ENCODE measurements at regions not wholly inside any gene's neighbourhood (a gene's known extent, or its start where the extent isn't known, plus 50 kb on each side); places are given as distances from the start of the nearest gene placed in this dataset.

DNA sequence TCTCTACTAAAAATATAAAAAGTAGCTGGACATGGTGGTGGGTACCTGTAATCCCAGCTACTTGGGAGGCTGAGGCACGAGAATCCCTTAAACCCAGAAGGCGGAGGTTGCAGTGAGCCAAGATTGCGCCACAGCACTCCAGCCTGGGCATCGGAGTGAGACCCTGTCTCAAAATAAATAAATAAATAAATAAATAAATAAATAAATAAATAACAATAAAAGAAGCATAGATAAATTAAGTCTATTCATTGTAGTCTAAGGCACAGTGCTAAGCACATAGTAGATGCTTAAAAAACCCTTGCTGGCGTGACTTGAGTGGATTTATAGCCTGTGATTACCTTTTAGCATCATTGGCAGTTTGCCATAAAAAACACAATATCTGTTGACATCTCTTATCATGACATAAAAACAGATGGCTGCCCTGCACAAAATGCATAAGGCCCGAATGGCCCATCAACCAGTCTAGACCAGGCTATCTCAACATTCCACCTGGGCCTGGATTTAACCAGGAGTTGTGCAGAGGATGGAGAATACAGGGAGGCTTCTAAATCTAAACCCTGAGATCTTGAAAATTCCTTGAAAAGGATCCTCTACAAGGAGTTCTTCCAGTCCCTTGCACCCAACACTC, 94.9 kb downstream of the PRLHR start:
- no peak for DNase-seq

DNA sequence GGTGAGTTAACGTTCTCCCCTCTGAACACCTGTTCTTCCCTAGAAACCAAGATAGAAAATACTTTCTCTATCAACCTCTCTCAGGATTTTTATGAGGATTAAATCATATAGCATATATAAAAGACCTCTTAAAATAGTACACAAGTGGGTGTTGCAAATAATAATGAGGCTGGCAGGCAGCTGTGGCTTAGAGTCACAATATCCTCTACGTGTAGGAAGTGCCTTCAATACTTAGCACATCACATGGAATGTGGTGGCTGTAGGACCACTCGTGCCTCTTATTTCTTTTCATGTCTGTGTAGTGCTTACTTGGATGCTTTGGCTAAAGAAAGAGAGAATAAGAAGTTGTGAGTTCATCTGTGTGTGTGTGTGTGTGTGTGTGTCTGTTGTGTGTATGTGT, 96.3 kb downstream of the PRLHR start:
- DNase-seq = no peak

DNA sequence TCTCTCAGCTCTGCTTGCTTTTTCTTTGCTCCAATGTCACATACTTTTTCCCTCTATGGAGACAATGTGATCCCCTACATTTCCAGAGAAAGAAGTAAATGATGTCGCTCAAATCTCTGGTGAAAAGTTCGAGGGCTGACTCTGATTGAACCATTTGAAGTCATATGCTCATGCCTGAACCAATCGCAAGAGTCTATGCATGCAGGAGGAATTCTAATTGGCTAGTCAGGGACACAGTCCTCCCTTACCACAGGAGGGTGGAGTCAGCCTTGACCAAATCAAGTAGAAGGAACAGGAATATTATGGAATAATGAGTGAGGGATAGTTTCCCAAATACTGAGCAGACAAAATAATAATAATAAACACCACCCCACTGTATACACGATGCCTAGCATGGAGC, 96.8 kb downstream of the PRLHR start:
- no peak for DNase-seq

DNA sequence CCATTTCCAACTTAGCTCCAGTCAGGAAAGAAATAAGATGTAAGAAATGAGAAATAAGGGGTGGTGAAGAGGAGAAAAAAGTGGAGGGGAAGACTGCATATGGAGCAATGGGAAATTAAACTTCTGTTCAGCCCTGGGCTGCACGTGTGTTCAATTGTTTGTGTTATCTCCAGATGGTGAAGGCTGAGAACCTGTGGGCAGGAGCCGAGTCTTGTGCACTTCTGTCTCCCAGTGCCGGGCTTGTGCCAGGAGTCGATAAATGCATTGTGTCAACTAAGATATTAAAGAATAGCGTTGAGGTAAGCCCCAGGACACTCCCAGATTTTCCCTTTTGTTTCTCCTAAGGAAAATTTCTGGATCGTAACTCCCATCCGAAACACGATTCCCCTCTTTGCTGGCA, 98.2 kb downstream of the PRLHR start:
- DNase-seq = no peak

DNA sequence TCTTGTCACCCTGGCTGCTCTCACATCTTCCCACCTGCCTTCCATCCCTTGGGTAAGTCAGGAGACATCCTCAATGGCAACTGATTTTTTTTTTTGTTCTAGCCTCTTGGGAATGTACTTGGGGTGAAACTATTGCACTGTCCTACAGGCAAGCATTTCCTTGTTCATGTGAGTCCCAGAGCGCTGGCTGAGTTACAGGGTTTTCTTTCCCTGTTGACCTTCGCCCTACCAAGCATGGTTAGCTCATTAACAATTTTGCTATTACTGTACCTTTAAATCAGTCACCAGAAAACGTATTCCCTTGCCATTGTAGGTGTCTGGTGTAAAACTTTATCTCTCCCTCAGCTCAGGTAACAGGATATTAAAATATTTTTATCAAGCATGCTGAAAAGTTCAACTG, 98.9 kb downstream of the PRLHR start:
- DNase-seq = no peak

DNA sequence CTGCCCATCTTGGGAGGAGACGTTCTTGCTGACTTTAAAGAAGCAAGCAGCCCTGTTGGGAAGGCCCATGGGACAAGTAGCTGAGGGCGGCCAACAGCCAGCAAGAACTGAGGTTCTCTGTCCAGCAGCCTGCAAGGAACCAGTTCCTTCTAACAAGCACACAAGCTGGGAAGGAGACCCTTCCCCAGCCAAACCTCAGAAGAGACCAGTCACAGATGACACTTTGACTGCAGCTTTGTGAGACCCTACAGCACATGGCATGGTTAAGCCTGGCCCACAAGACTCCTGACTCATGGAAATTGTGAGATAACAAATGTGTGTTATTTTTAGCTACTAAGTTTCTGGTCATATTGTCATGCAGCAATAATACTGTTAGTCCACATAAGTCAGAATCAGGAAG, 99.9 kb downstream of the PRLHR start:
- DNase-seq = no peak

DNA sequence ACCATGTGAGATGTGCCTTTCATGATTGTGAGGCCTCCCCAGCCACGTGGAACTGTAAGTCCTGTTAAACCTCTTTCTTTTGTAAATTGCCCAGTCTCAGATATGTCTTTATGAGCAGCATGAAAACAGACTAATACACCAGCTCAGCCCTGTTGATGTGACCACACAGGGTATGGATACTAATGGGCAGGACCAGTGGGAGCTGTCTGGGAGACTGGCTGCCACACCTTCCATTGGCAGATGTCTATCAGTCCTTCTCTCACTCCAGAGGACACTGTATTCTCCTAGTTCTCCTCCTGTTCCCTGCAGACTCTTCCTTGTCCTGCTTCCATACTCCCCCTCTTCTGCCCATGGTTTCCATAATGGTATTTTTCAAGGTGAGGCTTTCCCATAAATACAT, 104.4 kb downstream of the PRLHR start:
- DNase-seq = no peak

DNA sequence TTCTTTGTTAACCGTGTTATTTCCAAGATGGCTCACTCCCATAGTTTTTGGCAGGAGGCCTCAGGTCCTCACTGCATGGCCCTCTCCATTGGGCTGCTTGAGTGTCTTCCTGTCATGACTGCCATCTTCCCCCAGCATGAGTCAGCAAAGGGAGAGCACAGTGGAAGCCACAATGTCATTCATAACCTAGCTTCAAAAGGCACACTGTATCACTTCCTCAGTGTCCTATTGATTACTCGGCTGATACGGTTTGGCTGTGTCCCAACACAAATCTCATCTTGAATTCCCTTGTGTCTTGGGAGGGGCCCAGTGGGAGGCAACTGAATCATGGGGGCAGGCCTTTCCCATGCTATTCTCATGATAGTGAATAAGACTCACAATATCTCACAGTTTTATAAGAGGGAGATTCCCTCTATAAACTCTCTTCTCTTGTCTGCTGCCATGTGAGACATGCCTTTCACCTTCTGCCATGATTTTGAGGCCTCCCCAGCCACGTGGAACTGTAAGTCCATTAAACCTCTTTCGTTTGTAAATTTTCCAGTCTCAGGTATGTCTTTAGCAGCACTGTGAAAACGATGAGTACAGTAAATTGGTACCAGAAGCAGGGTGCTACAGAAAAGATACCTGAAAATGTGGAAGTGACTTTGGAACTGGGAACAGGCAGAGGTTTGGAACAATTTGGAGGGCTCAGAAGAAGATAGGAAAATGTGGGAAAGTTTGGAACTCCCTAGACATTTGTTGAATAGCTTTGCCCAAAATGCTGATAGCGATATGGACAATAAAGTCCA, 106.5 kb downstream of the PRLHR start:
- no peak for DNase-seq

DNA sequence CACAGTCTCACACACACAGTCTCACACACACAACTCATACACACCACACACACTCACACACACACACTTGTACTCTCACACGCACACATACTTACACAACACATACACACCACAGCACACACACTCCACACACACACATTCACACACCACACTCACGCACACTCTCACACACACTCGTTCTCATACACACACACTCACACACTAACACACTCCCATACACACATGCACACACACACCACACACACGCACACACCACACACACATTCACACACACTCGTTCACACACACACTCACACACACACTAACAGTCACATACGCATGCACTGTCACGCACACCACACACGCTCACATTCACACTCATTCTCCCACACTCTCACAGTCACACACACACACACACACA, 109.8 kb downstream of the PRLHR start:
- DNase-seq = no peak

DNA sequence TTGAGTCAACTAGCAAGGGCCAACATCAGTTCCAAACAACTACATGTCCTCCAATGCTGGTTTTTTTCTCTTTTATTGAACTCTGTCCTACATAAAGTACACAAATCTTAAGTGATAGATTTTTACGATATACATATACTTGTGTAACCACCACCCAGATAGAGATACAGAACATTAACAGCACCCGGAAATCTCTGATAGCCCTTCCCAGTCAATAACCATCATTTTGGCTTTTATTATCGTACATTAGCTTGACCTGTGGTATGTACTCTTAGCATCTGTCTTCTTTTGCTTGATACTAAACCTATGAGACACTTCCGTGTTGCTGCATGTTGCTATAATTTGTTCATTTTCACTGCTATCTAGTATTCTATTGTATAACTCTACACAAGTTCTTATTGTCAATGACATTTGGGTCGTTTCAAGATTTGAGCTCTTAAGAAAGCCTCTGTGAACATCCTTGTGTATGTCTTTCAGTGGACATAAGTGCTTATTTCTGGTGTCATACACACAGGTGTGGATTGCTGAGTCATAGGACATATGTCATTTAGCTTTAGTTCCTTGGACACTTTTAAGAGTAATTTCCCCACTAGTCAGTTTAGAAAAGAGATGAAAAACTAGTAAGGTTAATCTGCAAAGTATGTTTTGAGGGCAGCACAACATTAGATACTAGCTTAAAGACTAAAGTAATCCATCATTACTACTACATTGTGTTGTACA, 111.1 kb downstream of the PRLHR start:
- DNase-seq = no peak

DNA sequence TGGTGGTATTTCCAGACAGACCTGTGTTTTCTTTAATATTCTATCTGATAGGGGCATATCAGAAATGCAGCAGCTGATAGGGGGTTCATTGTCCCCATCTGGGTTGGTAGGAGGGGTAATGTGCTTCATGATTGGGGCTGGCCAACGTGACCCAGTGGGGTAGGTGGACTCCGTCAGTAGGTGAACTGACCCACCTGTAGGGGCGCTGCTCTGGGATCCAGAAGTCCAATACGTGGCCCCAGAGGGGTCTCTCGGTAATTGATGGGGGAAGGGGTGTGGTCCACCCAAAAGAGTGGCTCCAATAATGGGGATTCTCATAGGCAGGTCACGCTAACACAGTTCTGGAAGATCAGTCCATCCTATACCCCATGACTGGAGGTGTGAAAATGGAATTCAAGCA, 112.0 kb downstream of the PRLHR start:
- no peak for DNase-seq

DNA sequence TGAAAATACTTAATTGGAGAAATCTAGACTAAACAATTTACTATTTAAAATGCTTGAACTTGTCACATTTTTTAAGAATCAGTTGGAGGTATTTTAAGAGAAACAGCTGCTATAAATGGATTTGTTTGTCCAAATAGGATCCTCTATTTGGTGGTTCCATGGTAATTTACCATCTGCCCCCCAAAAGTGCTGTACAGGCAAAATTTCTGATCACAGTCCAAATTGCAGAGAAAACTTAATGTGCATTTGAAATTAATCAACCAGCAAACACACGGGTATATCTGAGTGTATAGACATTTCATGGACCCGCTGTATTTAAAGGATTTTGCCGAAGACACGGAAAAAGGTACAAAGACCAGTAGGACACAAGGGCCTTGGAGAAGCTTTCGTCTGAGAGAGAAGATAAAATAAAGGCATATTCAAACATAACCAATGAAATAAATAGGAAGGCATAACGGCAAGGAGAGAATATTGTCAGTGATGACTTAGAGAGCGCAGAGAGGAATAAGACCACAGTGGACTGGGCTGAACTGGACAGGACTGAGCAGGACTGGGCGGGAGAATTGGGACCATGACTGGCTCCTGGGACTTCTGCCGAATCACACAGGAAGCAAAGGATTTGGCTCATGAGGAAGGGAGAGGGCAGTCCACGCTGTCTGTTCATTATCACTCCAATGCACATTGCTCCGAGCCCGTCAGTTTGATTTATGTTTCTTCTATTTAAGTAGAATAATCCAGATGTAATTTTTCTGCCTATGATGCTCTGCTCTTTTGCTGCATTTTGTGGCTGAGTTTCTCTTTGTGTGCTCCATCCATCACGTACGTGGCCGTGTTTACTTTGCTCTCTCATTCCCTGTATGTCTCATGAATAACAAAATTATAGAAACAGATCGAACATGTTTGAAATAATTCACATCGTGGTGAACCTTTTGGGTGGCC, 112.8 kb downstream of the PRLHR start:
- no peak for DNase-seq

DNA sequence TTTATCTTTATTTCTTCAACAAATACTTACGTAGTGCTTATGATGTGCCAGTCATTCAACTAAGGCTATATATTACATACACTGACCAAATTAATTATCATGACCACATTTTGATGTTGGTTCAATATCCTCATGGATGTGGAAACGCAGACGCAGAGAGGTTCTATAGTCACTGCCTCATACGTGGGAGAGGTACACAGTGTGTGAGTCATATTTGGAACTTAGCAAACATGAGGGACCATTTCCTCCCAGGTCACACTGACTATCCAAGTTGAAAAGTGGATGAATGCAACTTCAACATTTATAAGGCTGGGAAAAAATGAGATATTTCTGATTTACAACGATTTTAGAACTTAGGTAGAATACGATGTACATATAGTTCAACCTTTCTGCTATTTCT, 113.6 kb downstream of the PRLHR start:
- DNase-seq = no peak

DNA sequence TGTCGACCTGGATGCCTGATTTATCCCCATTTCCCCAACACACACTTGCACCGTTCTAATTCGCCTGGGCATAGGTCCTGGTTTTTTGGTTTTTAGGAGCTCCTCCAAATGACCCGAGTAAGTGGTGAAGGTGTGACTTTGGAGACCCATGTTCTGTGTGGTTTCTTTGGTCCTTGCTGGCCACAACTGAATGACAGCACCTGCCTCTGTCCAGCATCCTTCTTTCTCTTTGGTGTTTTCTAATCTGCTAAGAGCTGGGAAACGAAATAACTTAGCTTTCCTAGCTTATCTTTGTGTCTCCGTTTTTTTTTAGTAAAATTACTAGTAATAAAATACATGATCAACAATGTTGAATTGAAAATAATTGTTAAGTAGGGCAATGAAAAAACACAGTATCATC, 120.2 kb downstream of the PRLHR start:
- no peak for DNase-seq

DNA sequence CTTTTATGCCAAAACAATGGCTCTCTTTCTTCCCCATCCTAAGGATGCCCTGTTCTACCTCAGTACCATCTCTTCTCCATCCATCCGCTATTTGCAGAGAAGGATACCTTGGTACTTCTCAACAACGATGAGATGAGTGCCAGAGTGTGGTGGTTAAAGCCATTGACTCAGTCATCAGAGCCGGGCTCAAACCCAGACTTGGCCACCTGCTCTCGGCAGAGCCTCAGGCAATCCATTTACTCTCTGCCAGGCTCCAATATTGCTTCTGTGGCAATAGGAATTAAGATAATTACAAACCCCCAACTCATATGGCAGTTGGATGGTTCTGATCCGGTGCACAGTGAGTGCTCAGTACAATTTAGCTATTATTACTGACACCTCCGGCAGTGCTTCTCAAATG, 121.3 kb downstream of the PRLHR start:
- DNase-seq = no peak

DNA sequence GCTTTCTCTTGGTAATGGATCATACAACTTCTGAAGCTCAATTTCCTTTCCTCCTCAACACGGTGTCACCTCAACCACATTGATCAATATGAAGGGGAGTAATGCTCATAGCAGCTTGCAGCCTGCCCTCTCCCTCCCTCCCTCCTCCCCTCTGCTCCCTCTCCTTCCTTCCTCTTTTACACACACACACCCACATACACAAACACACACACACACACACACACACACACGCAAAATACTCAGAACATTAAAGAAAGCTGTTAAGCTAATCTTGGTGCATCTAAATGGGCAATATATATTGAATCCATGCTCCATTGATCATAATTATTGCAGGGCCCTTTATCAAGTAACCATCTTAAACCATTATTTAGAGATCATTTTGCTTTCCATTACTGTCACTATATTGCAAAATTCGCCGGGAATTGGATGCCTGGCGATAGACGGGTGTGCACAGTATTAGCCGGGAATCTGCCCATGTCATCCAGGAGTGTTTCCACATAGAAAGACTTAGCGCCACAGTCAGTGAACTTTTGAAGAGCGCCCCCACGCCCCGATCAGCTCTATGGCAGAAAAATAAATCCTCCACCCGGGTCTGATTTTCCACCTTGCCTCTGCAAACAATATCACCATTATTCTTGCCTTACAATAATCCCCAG, 122.0 kb downstream of the PRLHR start:
- DNase-seq = no peak

DNA sequence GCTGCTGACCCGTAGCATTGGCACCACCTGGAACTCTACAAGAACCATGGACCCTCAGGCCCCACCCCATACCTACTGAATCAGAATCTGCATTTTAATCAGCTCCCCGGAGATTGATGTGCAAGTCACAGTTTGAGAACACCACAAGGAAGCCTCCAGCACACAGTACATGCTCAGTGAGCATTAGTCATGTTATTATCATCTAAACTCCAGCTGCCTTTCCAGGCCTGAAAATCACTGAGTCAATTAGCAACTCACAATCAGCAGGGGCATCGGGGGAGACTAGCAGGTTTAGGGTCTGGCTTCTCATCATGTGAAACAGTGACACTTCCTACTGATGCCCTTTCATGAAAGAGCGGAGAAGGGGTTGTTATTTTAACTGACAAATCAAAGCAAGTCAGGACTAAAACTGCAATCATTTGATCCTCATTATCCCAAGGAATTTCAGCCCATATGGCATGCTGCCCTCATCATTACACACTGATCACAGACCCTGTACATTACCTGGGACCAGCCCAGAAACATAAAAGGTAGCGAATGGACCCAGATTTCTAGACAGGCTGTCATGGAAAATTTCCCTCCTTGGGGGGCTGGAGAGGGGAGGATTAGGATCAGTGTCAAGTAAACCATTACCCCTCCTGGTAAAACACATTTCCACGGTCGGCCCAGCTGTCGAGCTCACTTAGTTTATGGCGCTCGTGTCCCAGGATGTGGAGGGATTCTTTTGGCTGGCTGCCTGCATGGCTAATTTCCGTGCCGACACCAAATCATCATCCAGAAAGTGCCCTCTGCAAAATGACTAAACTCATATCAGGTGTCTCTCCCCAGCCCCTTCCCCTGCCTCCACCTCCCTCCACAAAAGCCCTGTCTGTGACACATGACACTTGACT, 122.8 kb downstream of the PRLHR start:
- no peak for DNase-seq

DNA sequence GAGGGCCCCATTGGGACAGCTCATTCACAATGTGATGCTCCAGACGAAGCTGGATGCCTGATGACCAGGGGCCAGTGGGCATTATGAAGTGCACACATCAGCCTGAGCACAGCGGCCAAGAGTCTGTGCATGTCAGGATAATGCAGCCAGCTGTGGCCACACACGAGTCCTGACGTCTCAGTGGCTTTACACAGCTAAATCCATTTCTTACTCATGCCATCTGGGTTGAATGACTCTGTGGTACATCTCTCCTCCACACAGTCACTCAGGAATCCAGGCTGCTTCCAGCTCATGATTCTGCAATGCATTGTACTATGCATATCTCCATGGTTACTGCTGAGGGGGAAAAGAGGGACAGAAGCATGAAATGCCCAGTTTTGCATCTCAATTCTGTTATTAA, 123.6 kb downstream of the PRLHR start:
- no peak for DNase-seq

DNA sequence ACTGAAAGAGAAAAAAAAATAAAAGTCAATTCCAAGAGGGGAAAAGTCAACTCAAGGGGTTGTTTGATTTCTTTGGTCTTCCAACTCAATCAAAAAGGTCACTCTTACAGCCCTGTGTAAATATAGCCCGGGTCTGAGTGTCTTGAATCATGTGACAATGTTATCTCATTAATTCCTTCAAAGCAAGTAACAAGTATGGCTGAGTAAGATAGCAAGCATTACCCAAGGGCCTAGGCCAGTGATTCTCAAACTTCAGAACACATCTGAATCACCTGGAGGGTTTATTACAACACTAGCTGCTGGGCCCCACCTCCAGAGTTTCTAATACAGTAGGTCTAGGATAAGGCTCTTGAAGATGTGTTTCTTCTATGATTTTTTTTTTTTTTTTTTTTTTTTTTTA, 125.0 kb downstream of the PRLHR start:
- no peak for DNase-seq

DNA sequence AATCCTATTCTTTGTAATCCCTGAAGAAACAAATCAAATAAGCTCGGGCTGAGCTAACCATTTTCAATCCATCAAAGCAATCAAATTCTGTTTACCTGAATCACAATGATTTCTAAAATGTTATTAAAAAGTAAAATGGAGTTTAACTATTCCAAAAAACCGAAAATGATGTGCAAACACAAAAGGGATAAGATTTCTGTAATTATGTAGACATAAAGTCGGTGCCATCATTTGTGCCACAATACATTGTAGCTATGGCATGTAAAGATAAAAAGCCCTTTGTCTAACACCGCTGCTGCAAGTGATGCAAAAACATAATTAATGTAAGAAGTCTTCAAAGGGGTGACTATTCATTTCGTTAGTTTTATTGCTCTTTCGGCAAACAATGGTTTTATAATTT, 125.1 kb upstream of the FAM204A start:
- no peak for DNase-seq

DNA sequence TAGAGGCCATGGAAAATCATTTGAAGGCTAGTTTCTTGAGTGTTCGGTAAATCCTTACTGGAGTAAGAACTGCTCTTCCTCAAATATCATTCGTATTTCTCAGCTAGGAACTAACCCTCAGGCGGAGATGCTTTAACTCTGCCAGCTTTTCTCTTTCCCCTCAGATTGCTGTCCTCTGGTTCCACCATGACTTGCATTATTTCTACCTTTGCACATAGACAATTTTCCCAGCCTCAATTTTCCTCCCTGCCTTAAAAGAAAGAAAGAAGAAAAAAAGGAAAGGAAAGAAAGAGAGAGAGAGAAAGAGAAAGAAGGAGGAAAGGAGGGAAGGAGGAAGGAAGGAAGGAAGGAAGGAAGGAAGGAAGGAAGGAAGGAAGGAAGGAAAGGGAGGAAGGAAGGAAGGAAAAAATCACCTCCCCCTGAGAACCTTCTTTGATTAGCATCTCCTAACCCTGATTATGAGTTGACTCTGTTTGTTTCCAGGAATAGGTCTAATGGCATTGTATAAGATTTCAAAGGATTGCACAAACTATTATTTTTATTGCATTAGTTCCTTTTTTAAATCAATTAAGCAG, 123.3 kb upstream of the FAM204A start:
- no peak for DNase-seq

All from activated CD8-positive, alpha-beta memory T cell treated with anti-CD3 and anti-CD28 coated beads for 24 hours (primary cell).